Body of pancreas (tissue), 4 donors: ENCODE measurements at regions not wholly inside any gene's neighbourhood (a gene's known extent, or its start where the extent isn't known, plus 50 kb on each side); places are given as distances from the start of the nearest gene placed in this dataset.

Experiments used
- POLR2A ChIP-seq, 3 donors: fragments of 450-650 bp; IDR thresholded peaks; one replicate each; pipeline ENCODE4 v1.6.1; 2016; ENCODE audit warnings: antibody characterized with exemption in 3 of 3, mild to moderate bottlenecking in 2 of 3
- TF ChIP-seq, protein P1 (sequence below), 7 experiments: fragments of 450-650 bp in 4 of 7; fragments of 200-600 bp in 3 of 7; sonication (generic) in 3 of 7; IDR thresholded peaks; one replicate each; pipeline ENCODE4 v1.5.1; 2016 to 2019; ENCODE audit warnings: antibody characterized with exemption in 7 of 7

DNA sequence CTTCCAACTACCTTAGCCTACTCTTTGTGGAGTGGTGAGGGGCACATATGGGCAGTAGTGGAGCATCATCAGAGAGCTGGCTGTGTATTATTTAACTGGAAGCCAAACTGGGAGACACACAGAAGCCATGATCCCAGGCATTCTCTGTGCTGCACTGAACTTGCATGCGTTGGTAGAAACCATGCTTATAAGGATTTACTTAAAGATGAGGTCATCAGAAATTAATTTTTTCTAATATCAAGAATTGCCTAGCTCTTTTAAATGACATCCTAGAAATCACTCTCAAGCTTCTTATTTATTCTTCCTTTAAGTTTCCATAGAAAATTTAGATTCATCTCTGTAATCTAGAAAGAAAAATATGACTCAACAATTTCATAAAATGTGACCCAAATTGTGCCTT, 136.2 kb downstream of the KCNK1 start:
- TF ChIP-seq, protein P1, sequence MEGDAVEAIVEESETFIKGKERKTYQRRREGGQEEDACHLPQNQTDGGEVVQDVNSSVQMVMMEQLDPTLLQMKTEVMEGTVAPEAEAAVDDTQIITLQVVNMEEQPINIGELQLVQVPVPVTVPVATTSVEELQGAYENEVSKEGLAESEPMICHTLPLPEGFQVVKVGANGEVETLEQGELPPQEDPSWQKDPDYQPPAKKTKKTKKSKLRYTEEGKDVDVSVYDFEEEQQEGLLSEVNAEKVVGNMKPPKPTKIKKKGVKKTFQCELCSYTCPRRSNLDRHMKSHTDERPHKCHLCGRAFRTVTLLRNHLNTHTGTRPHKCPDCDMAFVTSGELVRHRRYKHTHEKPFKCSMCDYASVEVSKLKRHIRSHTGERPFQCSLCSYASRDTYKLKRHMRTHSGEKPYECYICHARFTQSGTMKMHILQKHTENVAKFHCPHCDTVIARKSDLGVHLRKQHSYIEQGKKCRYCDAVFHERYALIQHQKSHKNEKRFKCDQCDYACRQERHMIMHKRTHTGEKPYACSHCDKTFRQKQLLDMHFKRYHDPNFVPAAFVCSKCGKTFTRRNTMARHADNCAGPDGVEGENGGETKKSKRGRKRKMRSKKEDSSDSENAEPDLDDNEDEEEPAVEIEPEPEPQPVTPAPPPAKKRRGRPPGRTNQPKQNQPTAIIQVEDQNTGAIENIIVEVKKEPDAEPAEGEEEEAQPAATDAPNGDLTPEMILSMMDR (IDR thresholded peaks at IDR 0.05) = no peak
- TF ChIP-seq POLR2A (IDR thresholded peaks at IDR 0.05) = no peak
